RWPE1 (cell line): ENCODE measurements at regions not wholly inside any gene's neighbourhood (a gene's known extent, or its start where the extent isn't known, plus 50 kb on each side); places are given as distances from the start of the nearest gene placed in this dataset.

Experiments used
- CTCF ChIA-PET: fragments of 350-600 bp; sonication (Branson Sonifier 250); formaldehyde crosslinking; extraction: SDS; loops from one replicate; lab custom pipeline; 2021; lab: Yijun Ruan, JAX
- POLR2A ChIA-PET: fragments of 400-600 bp; formaldehyde crosslinking; extraction: SDS; loops from one replicate; lab custom pipeline; 2020; ENCODE audit warnings: antibody characterized with exemption; ENCODE audit not compliant: low non-redundant PET; lab: Yijun Ruan, JAX
- DNase-seq: peaks from one replicate; pipeline ENCODE4 v3.0.0; 2012; ENCODE audit warnings: low spot score
- H3K27ac ChIP-seq: fragments of 450-650 bp; 2 replicates; pipeline ENCODE4 v1.5.1; 2017
- TF ChIP-seq, protein P1 (sequence below): fragments of 450-650 bp; conservative IDR thresholded peaks from 2 replicates; pipeline ENCODE4 v1.5.1; 2017; ENCODE audit warnings: low read depth, mild to moderate bottlenecking

DNA sequence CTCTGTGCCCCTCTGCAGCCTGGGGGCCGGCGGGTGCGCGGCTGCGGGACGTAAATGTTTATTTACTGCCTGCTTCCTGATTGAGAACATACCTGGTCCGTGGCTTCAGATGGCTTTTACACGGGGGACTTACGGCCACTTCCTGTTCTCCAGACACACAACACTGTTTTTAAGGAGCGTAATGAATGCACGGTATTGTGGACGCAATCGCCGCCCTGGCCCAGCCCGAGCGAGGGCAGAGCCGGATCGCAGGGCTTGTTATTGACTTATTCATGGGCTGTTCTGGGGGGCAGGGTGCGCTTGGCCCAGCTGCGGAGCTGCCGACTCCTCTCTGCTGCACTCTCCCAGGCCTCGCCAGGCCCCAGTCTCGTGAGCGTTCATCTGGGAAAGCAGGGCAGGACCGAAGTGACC, 52.8 kb upstream of the ACTRT2 start:
- no peak overlapping the region for H3K27ac ChIP-seq
- TF ChIP-seq, protein P1, sequence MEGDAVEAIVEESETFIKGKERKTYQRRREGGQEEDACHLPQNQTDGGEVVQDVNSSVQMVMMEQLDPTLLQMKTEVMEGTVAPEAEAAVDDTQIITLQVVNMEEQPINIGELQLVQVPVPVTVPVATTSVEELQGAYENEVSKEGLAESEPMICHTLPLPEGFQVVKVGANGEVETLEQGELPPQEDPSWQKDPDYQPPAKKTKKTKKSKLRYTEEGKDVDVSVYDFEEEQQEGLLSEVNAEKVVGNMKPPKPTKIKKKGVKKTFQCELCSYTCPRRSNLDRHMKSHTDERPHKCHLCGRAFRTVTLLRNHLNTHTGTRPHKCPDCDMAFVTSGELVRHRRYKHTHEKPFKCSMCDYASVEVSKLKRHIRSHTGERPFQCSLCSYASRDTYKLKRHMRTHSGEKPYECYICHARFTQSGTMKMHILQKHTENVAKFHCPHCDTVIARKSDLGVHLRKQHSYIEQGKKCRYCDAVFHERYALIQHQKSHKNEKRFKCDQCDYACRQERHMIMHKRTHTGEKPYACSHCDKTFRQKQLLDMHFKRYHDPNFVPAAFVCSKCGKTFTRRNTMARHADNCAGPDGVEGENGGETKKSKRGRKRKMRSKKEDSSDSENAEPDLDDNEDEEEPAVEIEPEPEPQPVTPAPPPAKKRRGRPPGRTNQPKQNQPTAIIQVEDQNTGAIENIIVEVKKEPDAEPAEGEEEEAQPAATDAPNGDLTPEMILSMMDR: no peak
- no peak for DNase-seq
- CTCF ChIA-PET: no interaction called here
- POLR2A ChIA-PET: no interaction called here

DNA sequence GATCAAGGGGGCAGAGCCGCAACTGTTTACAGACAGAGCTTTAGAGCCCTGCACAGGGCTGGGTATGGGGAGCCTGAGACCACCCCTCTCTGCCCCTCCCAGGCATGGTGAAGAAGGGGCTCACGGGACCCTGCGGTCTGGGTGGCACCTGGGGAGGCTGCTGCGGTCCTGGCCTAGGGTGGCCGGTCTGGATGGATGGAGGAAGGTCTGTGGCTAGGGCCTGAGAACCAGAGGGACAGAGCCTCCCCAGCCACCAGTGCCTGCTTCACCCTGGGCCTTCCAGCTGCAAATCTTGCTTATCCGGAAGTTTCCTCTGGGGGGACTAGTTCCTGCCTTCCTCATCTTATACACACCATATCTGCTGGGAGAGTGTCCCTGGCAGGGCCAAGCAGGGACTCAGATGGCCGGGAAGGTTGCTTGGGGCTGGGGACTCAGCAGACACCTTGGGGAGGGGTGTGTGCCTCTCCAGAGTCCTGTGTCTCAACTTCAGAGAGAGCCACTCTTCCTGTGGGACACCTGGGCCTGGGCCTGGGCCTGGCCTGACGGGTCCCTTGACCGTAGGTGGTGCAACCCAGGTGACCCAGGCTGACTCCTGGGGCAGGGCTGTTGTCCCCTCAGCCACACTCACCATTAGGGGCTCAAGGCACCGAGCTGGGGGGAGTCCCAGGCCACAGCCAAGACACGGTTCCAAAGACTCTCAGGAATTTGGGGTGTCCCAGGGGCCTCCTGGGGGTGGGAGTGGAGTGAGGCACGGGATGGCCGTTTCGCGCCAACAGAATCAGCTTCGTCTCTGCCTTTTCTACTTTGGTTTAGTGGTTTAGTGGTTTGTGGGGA, 52.0 kb upstream of the ACTRT2 start:
- ChIA-PET CTCF (no interaction called here), POLR2A (no interaction called here)
- no peak overlapping the region for H3K27ac ChIP-seq
- TF ChIP-seq, protein P1: no peak
- DNase-seq: no peak

DNA sequence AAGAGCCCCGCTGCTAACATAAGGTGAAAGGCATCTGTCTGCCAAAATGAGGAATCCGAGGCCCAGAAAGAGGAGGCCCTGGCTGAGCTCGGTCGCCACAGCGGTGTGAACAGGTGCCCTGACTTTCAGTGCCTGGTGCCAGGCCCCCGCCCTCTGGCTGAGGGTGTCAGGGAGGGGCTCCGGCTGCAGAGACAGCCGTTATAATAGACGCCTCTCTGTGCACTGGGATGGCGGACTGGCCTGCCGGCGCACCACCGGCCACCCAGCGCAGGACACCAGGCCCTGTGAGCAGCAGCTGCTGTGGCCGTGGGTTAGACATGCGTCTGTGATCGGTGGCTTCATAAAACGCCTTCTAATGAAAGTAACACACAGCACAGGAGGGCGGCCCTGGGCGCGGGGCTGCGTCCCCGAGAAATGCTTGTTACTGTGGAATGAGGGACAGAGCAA, 51.4 kb upstream of the ACTRT2 start:
- H3K27ac ChIP-seq: no peak overlapping the region
- no peak for DNase-seq
- POLR2A ChIA-PET: no interaction called here
- CTCF ChIA-PET: no interaction called here
- TF ChIP-seq, protein P1: no peak

DNA sequence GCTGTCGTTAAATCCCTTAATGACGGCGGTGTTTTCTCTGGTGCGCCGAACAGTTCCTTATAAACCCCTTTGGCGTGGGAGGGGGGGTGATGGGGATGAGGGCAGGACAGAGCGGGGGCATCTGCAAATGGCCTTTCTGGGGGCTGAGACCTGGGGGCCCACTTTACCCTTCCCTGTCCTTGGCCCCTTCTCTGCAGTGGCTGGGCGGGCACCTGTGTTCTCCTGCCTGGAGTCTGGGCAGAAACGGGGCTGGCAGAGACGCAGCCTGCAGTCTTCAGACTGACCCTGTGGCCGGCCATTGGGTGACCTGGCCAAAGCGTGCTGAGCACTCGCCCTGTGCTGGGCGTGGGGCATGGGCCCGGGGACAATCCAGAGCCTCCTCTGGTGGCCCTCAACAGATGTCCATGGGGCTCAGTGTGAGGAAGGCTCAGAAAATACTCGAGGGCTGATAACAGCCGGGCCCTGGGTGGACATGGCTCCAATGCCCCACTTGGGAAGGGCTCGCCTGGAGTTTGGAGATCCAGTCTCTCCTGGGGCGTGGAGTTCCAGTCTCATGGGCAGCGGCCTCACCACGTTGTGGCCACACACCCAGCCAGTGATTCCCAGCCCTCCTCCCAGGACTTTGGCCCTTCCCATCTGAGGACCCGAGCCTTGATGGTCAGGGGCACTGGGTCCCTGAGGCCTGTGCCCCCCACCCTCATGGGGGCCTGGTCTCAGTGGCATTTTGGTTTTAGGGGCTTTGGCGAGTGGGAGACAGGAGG, 50.8 kb upstream of the ACTRT2 start:
- no peak for DNase-seq
- ChIA-PET POLR2A (no interaction called here), CTCF (no interaction called here)
- no peak overlapping the region for H3K27ac ChIP-seq
- TF ChIP-seq, protein P1: no peak

DNA sequence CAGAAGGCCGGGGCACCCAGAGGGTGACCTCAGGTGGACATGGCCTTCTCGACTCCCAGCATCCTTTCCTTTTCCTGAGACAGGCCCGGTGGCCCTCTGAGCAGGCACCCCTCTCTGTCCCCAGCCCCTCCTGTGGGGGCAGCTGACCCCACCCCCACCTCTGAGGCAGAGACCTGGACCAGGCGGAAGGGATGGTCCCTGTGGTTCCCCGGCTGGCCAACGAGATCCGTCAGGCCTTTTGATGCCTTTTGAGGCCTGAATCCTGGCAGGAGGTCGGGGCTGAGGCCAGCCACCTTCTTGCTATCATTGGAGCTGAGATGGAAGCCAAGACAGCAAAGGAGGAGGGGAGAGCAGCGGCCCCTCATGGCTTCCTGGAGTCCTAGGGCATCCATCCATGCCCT, 50.2 kb upstream of the ACTRT2 start:
- no peak for DNase-seq
- POLR2A ChIA-PET: no interaction called here
- no peak overlapping the region for H3K27ac ChIP-seq
- TF ChIP-seq, protein P1: no peak
- CTCF ChIA-PET: no interaction called here
